ENCODE measurements at regions not wholly inside any gene's neighbourhood (a gene's known extent, or its start where the extent isn't known, plus 50 kb on each side); places are given as distances from the start of the nearest gene placed in this dataset.

GRCh38 chr16:65355706-65356105 is 233.8 kb upstream of the CDH11 start:
- no peaks in the 10 kb centered on the region for H3K27me3 ChIP-seq
- H3K9me3 ChIP-seq: peaks cover 5 to 6% of the 10 kb centered on the region in 2 donors
- no peak overlapping the region for H3K27ac ChIP-seq
- no peak overlapping the region for H3K4me3 ChIP-seq
- DNase-seq (ENCODE audit: low spot score in 2 of 2): no peak
- TF ChIP-seq POLR2AphosphoS5 (IDR thresholded peaks at IDR 0.05) (no peak), POLR2A (IDR thresholded peaks at IDR 0.05) (no peak), CTCF (IDR thresholded peaks at IDR 0.05) (no peak)
- intact Hi-C loops (cut with DNase I; ENCODE audit: low total_unique reads): no loop called here
- H3K4me1 ChIP-seq: no peaks in the 10 kb centered on the region
- H3K36me3 ChIP-seq: no peaks in the 10 kb centered on the region

GRCh38 chr16:65353183-65353582 is 231.3 kb upstream of the CDH11 start:
- no peaks in the 10 kb centered on the region for H3K27me3 ChIP-seq
- no peaks in the 10 kb centered on the region for H3K4me1 ChIP-seq
- H3K36me3 ChIP-seq: no peaks in the 10 kb centered on the region
- H3K4me3 ChIP-seq: no peak overlapping the region
- peaks cover 5 to 6% of the 10 kb centered on the region in 2 donors for H3K9me3 ChIP-seq
- no peak for DNase-seq (ENCODE audit: low spot score in 2 of 2)
- TF ChIP-seq POLR2A (IDR thresholded peaks at IDR 0.05) (no peak), CTCF (IDR thresholded peaks at IDR 0.05) (no peak), POLR2AphosphoS5 (IDR thresholded peaks at IDR 0.05) (no peak)
- H3K27ac ChIP-seq: no peak overlapping the region
- intact Hi-C loops (cut with DNase I; ENCODE audit: low total_unique reads): loop anchor here (5.0 kb wide), 1 partner anchor 1466 kb away; no protein-coding TSS in a partner anchor

GRCh38 chr16:65349626-65350025 is 227.8 kb upstream of the CDH11 start:
- H3K27me3 ChIP-seq: no peaks in the 10 kb centered on the region
- H3K36me3 ChIP-seq: no peaks in the 10 kb centered on the region
- no peak overlapping the region for H3K4me3 ChIP-seq
- TF ChIP-seq POLR2AphosphoS5 (IDR thresholded peaks at IDR 0.05): no peak
- TF ChIP-seq CTCF (IDR thresholded peaks at IDR 0.05): no peak
- no peak for TF ChIP-seq POLR2A (IDR thresholded peaks at IDR 0.05)
- intact Hi-C loops (cut with DNase I; ENCODE audit: low total_unique reads): loop anchor here (5.0 kb wide), 1 partner anchor 1462 kb away; no protein-coding TSS in a partner anchor
- H3K27ac ChIP-seq: no peak overlapping the region
- no peaks in the 10 kb centered on the region for H3K9me3 ChIP-seq
- no peaks in the 10 kb centered on the region for H3K4me1 ChIP-seq
- no peak for DNase-seq (ENCODE audit: low spot score in 2 of 2)

- Histone ChIP-seq H3K9me3 (no peaks in the 10 kb centered on the region), H3K27ac (no peak overlapping the region), H3K4me1 (no peaks in the 10 kb centered on the region), H3K27me3 (no peaks in the 10 kb centered on the region), H3K4me3 (no peak overlapping the region), H3K36me3 (no peaks in the 10 kb centered on the region)
- no peak for TF ChIP-seq CTCF (IDR thresholded peaks at IDR 0.05)
- TF ChIP-seq POLR2AphosphoS5 (IDR thresholded peaks at IDR 0.05): no peak
- no peak for TF ChIP-seq POLR2A (IDR thresholded peaks at IDR 0.05)
- intact Hi-C loops (cut with DNase I; ENCODE audit: low total_unique reads): no loop called here
- DNase-seq (ENCODE audit: low spot score in 2 of 2): no peak
Observed at GRCh38 chr16:65343556-65343955, 221.7 kb upstream of the CDH11 start.

GRCh38 chr16:65342231-65342866 is 220.5 kb upstream of the CDH11 start:
- intact Hi-C loops (cut with DNase I; ENCODE audit: low total_unique reads): no loop called here
- no peak overlapping the region for H3K4me3 ChIP-seq
- TF ChIP-seq CTCF (IDR thresholded peaks at IDR 0.05) (no peak), POLR2AphosphoS5 (IDR thresholded peaks at IDR 0.05) (no peak), POLR2A (IDR thresholded peaks at IDR 0.05) (no peak)

More at GRCh38 chr16:65342231-65342866, 220.5 kb upstream of the CDH11 start:
- no peak overlapping the region for H3K27ac ChIP-seq
- no peaks in the 10 kb centered on the region for H3K4me1 ChIP-seq
- no peak for DNase-seq (ENCODE audit: low spot score in 2 of 2)
- no peaks in the 10 kb centered on the region for H3K27me3 ChIP-seq
- H3K36me3 ChIP-seq: no peaks in the 10 kb centered on the region
- no peaks in the 10 kb centered on the region for H3K9me3 ChIP-seq

All from breast epithelium (tissue), 4 donors.